Endodermal cell (in vitro differentiated cells): ENCODE measurements at regions not wholly inside any gene's neighbourhood (a gene's known extent, or its start where the extent isn't known, plus 50 kb on each side); places are given as distances from the start of the nearest gene placed in this dataset.
"Not testable (repeated sequence)": the region's sequence is repeated elsewhere in the genome, so short reads cannot be mapped to it uniquely, and the experiment has no call there.

Experiments used
- DNase-seq: peaks from one replicate; pipeline ENCODE4 v3.0.0-alpha.2; 2017
- H3K27ac ChIP-seq: 2 replicates; pipeline ENCODE4 v1.5.1; 2013; ENCODE audit warnings: mild to moderate bottlenecking, low read depth, low read length, moderate library complexity
- H3K27me3 ChIP-seq: 2 replicates; pipeline ENCODE4 v1.6.1; 2013; ENCODE audit warnings: mild to moderate bottlenecking, low read length, moderate library complexity; ENCODE audit not compliant: insufficient read depth, control insufficient read depth, poor library complexity, severe bottlenecking
- H3K36me3 ChIP-seq: 2 replicates; pipeline ENCODE4 v1.7.0; 2013; ENCODE audit warnings: mild to moderate bottlenecking, low read length, moderate library complexity; ENCODE audit not compliant: control insufficient read depth, insufficient read depth
- H3K4me1 ChIP-seq: one replicate; pipeline ENCODE4 v1.7.0; 2013; ENCODE audit warnings: low read length; ENCODE audit not compliant: control insufficient read depth, insufficient read depth
- H3K4me3 ChIP-seq: 2 replicates; pipeline ENCODE4 v1.5.1; 2013; ENCODE audit warnings: mild to moderate bottlenecking, low read length, moderate library complexity
- H3K9ac ChIP-seq: 2 replicates; pipeline ENCODE4 v1.6.1; 2013; ENCODE audit warnings: mild to moderate bottlenecking, low read length, moderate library complexity; ENCODE audit not compliant: poor library complexity, severe bottlenecking; ENCODE audit errors: extremely low read depth
- H3K9me3 ChIP-seq: 2 replicates; pipeline ENCODE4 v1.6.1; 2013; ENCODE audit warnings: mild to moderate bottlenecking, low read length, moderate library complexity; ENCODE audit not compliant: control insufficient read depth
- H3K27ac Mint-ChIP-seq: 2 replicates; pipeline ENCODE4 v1.8.0; 2020; ENCODE audit warnings: mixed read lengths
- H3K27me3 Mint-ChIP-seq: 2 replicates; pipeline ENCODE4 v1.8.0; 2021; ENCODE audit warnings: mild to moderate bottlenecking, mixed read lengths; ENCODE audit not compliant: insufficient read depth
- H3K36me3 Mint-ChIP-seq: 2 replicates; pipeline ENCODE4 v1.8.0; 2020; ENCODE audit warnings: low read depth, mixed read lengths
- H3K4me1 Mint-ChIP-seq: 2 replicates; pipeline ENCODE4 v1.8.0; 2020; ENCODE audit warnings: mixed read lengths
- H3K4me3 Mint-ChIP-seq: 2 replicates; pipeline ENCODE4 v1.8.0; 2020; ENCODE audit warnings: mild to moderate bottlenecking, moderate library complexity, mixed read lengths
- H3K9me3 Mint-ChIP-seq: 2 replicates; pipeline ENCODE4 v1.8.0; 2020; ENCODE audit warnings: mild to moderate bottlenecking, mixed read lengths
- WGBS, 2 experiments: methylation state at CpG; one replicate each; pipeline versions ENCODE4 v1.1.5 to v1.1.7; 2013; ENCODE audit warnings: missing lambda C conversion rate in 2 of 2, mixed read lengths in 1 of 2; ENCODE audit not compliant: insufficient coverage in 1 of 2, insufficient read length in 1 of 2; 5-methylcytosine and 5-hydroxymethylcytosine counted together
- TF ChIP-seq, protein P1 (sequence below): fragments of 200-600 bp; sonication (generic); conservative IDR thresholded peaks from 2 replicates; pipeline ENCODE4 v1.5.0; 2021; ENCODE audit warnings: antibody characterized with exemption, mild to moderate bottlenecking

DNA sequence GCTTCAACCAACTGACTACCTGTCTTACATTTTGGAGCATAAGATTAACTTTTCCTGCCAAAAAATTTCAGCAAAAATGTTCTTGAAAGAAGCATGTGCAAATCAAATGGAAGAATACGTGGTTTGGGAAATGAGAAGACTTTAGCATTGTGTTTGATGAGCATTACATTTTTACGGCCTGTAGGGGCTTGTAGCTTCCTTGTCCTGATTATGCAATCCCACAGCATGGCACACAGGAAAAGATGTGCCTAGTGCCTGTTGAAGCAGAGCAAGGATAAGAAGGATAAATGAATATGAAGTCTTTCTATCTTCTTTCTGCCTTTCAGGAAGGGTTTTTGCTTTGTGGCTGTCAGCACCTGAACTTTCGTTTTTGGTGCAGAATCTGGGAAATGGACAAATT is 134.1 kb upstream of the PALS2 start:
- not testable (repeated sequence) for H3K27ac Mint-ChIP-seq, H3K27ac ChIP-seq, H3K27me3 ChIP-seq, H3K4me3 ChIP-seq, DNase-seq, H3K36me3 Mint-ChIP-seq, H3K4me3 Mint-ChIP-seq, H3K9me3 ChIP-seq, H3K9ac ChIP-seq, H3K36me3 ChIP-seq, H3K27me3 Mint-ChIP-seq, H3K4me1 ChIP-seq, H3K9me3 Mint-ChIP-seq
- TF ChIP-seq, protein P1, sequence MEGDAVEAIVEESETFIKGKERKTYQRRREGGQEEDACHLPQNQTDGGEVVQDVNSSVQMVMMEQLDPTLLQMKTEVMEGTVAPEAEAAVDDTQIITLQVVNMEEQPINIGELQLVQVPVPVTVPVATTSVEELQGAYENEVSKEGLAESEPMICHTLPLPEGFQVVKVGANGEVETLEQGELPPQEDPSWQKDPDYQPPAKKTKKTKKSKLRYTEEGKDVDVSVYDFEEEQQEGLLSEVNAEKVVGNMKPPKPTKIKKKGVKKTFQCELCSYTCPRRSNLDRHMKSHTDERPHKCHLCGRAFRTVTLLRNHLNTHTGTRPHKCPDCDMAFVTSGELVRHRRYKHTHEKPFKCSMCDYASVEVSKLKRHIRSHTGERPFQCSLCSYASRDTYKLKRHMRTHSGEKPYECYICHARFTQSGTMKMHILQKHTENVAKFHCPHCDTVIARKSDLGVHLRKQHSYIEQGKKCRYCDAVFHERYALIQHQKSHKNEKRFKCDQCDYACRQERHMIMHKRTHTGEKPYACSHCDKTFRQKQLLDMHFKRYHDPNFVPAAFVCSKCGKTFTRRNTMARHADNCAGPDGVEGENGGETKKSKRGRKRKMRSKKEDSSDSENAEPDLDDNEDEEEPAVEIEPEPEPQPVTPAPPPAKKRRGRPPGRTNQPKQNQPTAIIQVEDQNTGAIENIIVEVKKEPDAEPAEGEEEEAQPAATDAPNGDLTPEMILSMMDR: peak; percentile 29
- WGBS, 2 experiments: 90 to 92% methylated on average over 3 of the region's 3 CpGs
- H3K4me1 Mint-ChIP-seq: peaks cover 40% of the 10 kb centered on the region

DNA sequence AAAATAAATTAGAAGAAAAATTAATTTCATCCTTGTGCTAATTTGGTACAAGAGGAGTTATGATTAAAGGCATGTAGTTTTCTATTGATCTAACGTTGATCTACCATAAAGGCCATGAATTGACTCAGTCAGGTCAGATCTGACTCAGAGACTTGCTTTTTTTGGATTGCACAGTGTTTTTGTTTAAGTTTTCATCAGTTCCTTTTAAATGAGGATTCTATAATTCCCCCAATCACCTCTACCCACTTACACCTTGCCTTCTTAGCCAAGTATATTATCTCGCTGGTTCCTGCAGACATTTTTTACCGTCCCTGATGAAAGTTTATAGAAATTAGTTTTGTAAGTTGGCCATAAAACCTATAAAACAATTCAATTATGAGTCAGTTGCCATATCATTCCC is 132.4 kb upstream of the PALS2 start:
- 99% methylated on average over 3 of the region's 3 CpGs; no CpG with 5 or more reads in 1 of the 2 experiments for WGBS, 2 experiments
- H3K27me3 Mint-ChIP-seq: no peaks in the 10 kb centered on the region
- peaks cover 30% of the 10 kb centered on the region for H3K4me1 Mint-ChIP-seq
- Histone ChIP-seq H3K9me3 (peaks cover 5% of the 10 kb centered on the region), H3K4me1 (peaks cover 3% of the 10 kb centered on the region), H3K4me3 (no peak overlapping the region), H3K36me3 (no peaks in the 10 kb centered on the region), H3K27me3 (no peaks in the 10 kb centered on the region), H3K27ac (no peak overlapping the region), H3K9ac (no peak overlapping the region)
- H3K27ac Mint-ChIP-seq: no peak overlapping the region
- DNase-seq: no peak
- no peak overlapping the region for H3K4me3 Mint-ChIP-seq
- no peaks in the 10 kb centered on the region for H3K36me3 Mint-ChIP-seq
- H3K9me3 Mint-ChIP-seq: peaks cover 4% of the 10 kb centered on the region
- TF ChIP-seq, protein P1: no peak

DNA sequence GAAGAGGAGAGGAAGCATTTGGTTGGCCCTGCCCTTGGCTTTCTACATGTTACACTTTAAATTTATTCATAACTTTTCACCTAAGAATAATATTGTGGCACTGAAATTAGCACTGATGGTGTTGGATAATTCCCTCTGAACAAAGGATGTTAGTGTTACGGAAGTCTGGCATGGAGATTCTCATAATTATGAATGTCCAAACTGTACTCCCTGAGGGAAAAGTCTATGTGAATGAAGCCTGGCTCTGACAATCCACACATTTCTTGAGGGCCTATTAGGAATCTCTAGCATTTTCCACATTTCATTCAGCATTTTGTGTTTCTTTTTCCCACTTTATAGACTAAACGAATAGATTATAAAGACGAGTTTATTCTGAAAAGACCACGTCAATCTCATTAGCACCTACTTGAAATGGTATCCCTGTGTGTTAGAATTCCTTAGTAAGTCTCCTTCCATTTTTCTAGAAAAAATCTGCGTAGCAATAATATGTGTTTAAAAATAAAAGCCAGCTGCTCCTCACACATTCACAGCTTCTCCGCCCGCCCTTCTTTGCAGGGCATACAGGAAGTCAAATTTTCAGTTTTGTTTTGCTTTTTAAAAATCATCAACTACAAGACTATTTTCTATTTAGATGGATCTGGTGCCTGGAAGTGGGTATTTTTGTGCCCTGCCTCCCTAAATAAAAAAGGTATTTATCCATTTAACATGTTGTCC is 131.8 kb upstream of the PALS2 start:
- Histone ChIP-seq H3K4me3 (no peak overlapping the region), H3K4me1 (peaks cover 3% of the 10 kb centered on the region), H3K27ac (no peak overlapping the region), H3K36me3 (no peaks in the 10 kb centered on the region), H3K9me3 (no peaks in the 10 kb centered on the region), H3K9ac (no peak overlapping the region), H3K27me3 (no peaks in the 10 kb centered on the region)
- H3K36me3 Mint-ChIP-seq: no peaks in the 10 kb centered on the region
- 90 to 91% methylated on average over 4 to 7 of the region's 7 CpGs for WGBS, 2 experiments
- no peak for DNase-seq
- TF ChIP-seq, protein P1: no peak
- H3K9me3 Mint-ChIP-seq: peaks cover 4% of the 10 kb centered on the region
- no peak overlapping the region for H3K4me3 Mint-ChIP-seq
- H3K4me1 Mint-ChIP-seq: peaks cover 25% of the 10 kb centered on the region
- H3K27me3 Mint-ChIP-seq: no peaks in the 10 kb centered on the region
- H3K27ac Mint-ChIP-seq: no peak overlapping the region
